22Rv1 (cell line): ENCODE measurements at regions not wholly inside any gene's neighbourhood (a gene's known extent, or its start where the extent isn't known, plus 50 kb on each side); places are given as distances from the start of the nearest gene placed in this dataset.

ENCODE experiments used
- H3K27ac ChIP-seq: fragments of 450-650 bp; 2 replicates; pipeline ENCODE4 v1.5.1; 2017
- CTCF ChIP-seq: fragments of 450-650 bp; IDR thresholded peaks from 2 replicates; pipeline ENCODE4 v1.5.1; 2017; ENCODE audit warnings: mild to moderate bottlenecking
- ZFX ChIP-seq: fragments of 450-650 bp; IDR thresholded peaks from 2 replicates; pipeline ENCODE4 v1.6.1; 2017; ENCODE audit warnings: antibody characterized with exemption, borderline replicate concordance

- TF ChIP-seq CTCF = no peak
- TF ChIP-seq ZFX = no peak
- no peak overlapping the region for H3K27ac ChIP-seq
Measured at GRCh38 chr22:26779929-26780328, 122.5 kb downstream of the MIAT start.

GRCh38 chr22:26780521-26780920, 123.1 kb downstream of the MIAT start:
- no peak for TF ChIP-seq ZFX
- TF ChIP-seq CTCF = no peak

GRCh38 chr22:26781062-26781461, 123.7 kb downstream of the MIAT start:
- no peak overlapping the region for H3K27ac ChIP-seq
- TF ChIP-seq ZFX (no peak), CTCF (no peak)

More at GRCh38 chr22:26780521-26780920, 123.1 kb downstream of the MIAT start:
- H3K27ac ChIP-seq = no peak overlapping the region

GRCh38 chr22:26781596-26781995, 124.2 kb downstream of the MIAT start:
- no peak overlapping the region for H3K27ac ChIP-seq
- TF ChIP-seq CTCF (no peak), ZFX (no peak)

GRCh38 chr22:26783885-26784284, 126.5 kb downstream of the MIAT start:
- H3K27ac ChIP-seq = no peak overlapping the region
- no peak for TF ChIP-seq ZFX
- no peak for TF ChIP-seq CTCF

- TF ChIP-seq CTCF (no peak), ZFX (no peak)
Measured at GRCh38 chr22:26784772-26785171, 127.4 kb downstream of the MIAT start.

GRCh38 chr22:26785932-26786331, 128.5 kb downstream of the MIAT start:
- no peak overlapping the region for H3K27ac ChIP-seq
- TF ChIP-seq ZFX = no peak

More at GRCh38 chr22:26784772-26785171, 127.4 kb downstream of the MIAT start:
- H3K27ac ChIP-seq = no peak overlapping the region

GRCh38 chr22:26786398-26786797, 129.0 kb downstream of the MIAT start:
- no peak for TF ChIP-seq ZFX
- no peak for TF ChIP-seq CTCF
- H3K27ac ChIP-seq = no peak overlapping the region
